ENCODE measurements at regions not wholly inside any gene's neighbourhood (a gene's known extent, or its start where the extent isn't known, plus 50 kb on each side); places are given as distances from the start of the nearest gene placed in this dataset.

- TF ChIP-seq CTCF (IDR thresholded peaks at IDR 0.05), result no peak
- TF ChIP-seq POLR2A (IDR thresholded peaks at IDR 0.05), result no peak
These were observed 241.0 kb downstream of the PPP1R3A start for GRCh38 chr7:113677811-113678210.

Measured in thyroid gland (tissue), 4 donors.